GM11168 (cell line): ENCODE measurements at regions not wholly inside any gene's neighbourhood (a gene's known extent, or its start where the extent isn't known, plus 50 kb on each side); places are given as distances from the start of the nearest gene placed in this dataset.

Experiments
- in situ Hi-C: fragments of 300-500 bp; cut with MboI; formaldehyde crosslinking; loops from one replicate; pipeline ENCODE4 v1.12.0; 2022; ENCODE audit warnings: low sequenced_read_pairs; ENCODE audit not compliant: unreplicated experiment

- in situ Hi-C loops = no loop called here
These were observed 441.5 kb downstream of the PRKD1 start for GRCh38 chr14:29486132-29486531.

- in situ Hi-C loops = no loop called here
These were observed 437.7 kb downstream of the PRKD1 start for GRCh38 chr14:29489911-29490425.

GRCh38 chr14:29493849-29494248 is 433.8 kb downstream of the PRKD1 start:
- in situ Hi-C loops = no loop called here

GRCh38 chr14:29494312-29494711 is 433.3 kb downstream of the PRKD1 start:
- in situ Hi-C loops = no loop called here

- in situ Hi-C loops = no loop called here
These were observed 423.7 kb downstream of the PRKD1 start for GRCh38 chr14:29503903-29504302.

- in situ Hi-C loops = no loop called here
These were observed 409.3 kb downstream of the PRKD1 start for GRCh38 chr14:29518335-29518734.

GRCh38 chr14:29521526-29522137 is 406.0 kb downstream of the PRKD1 start:
- in situ Hi-C loops = no loop called here
